HG03342 (cell line): ENCODE measurements at regions not wholly inside any gene's neighbourhood (a gene's known extent, or its start where the extent isn't known, plus 50 kb on each side); places are given as distances from the start of the nearest gene placed in this dataset.

ENCODE experiments used
- ATAC-seq: cut with Tn5 transposase; IDR thresholded peaks from one replicate; pipeline ENCODE4 v1.9.1; 2021; ENCODE audit warnings: mild to moderate bottlenecking, moderate library complexity; ENCODE audit not compliant: unreplicated experiment

DNA sequence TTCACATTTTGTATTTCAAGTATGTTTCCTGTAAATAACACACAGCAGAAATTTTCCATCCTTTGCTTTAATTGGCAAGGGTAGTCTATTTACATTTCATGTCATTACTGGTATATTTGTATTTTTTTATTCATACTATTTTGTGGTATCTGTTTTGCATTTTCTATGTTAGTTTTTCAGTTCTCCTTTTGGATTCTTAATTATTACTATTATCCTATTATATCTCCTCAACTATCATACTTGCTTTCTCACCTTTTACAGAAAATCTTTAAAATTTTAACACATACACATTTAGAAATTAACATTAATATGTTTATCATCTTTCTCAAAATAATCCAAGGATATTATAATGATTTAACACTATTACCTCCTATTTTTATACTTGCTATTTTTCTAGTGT is 918.3 kb upstream of the MAP3K7 start:
- no peak for ATAC-seq

DNA sequence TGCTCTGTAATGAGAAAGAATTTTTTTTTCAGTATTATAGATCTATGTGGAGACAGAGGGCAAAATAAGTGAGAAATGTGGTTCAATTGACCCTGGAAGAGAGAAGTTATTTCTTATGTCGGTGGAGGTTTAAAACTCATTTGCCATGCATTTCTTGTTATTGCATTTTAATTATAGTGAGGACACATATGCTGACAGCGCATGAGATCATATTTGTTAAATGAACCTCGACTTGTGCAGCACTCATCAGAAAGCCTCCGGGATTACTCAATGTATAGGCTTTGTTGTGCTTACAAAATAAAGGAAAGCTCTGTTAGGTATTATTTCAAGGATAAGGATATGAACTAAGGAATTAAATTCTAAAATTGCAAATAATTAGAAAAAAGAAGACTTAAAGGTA is 915.1 kb upstream of the MAP3K7 start:
- ATAC-seq = no peak

DNA sequence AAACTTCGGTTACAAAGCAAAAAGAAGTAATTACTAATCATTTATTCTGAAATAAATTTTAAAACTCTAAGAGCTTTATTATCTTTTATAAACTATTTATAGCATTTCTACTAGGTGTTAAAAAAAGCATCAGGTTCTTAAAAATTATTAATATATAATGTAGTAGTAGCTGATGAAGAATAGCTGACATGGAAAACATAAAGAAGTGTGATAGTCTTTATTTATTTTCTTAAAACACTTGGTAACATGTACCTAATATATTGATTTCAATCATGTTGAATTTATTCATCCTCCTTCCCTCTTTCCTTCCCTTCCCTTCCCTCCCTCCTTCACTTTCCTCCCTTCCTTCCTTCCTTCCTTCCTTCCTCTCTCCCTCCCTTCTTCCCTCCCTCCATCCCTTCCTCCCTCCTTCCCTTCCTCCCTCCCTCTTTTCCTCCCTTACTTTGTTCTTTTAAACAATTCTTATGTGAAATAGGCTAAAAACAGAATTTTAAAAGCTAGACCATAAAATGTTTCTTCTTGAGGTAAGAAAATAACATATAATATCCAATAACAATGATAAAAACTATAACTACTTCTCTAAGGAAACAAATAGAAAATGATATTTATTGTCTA is 913.9 kb upstream of the MAP3K7 start:
- no peak for ATAC-seq

DNA sequence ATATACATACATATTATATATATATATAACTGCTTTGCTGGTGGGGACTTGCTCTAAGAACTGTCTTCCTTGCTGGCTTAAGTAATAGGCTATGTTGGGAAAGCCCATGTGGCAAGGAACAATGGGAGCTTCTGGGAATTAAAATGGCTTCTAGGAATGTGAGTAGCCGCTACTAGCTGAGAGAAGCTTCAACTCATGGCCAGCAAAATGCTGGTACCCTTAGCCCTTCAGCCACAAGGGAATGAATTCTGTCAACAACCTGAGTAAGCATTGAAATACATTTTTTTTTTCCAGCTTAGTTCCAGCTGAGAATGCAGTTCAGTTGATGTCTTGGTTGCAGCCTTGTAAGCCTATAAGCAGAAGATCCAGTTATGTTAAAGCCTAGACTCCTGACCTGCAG is 911.7 kb upstream of the MAP3K7 start:
- no peak for ATAC-seq

DNA sequence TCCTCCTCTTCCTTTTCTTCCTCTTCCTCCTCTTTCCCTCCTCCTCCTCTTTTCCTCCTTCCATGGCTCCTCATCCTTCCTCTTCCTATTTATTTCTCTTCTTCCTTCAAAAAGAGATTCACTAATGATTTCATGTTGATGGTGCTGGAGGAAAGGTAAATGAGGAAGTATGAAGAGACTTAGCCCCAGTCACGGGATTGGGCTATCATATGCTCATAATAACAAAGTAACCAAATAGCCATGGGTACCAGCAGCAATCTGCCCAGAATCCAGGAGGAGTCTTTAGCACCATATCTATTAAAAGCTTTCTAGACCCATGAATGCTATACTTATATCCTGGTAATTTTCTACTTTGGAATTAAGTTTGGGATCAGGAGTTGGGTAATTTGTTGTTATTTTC is 910.9 kb upstream of the MAP3K7 start:
- no peak for ATAC-seq

DNA sequence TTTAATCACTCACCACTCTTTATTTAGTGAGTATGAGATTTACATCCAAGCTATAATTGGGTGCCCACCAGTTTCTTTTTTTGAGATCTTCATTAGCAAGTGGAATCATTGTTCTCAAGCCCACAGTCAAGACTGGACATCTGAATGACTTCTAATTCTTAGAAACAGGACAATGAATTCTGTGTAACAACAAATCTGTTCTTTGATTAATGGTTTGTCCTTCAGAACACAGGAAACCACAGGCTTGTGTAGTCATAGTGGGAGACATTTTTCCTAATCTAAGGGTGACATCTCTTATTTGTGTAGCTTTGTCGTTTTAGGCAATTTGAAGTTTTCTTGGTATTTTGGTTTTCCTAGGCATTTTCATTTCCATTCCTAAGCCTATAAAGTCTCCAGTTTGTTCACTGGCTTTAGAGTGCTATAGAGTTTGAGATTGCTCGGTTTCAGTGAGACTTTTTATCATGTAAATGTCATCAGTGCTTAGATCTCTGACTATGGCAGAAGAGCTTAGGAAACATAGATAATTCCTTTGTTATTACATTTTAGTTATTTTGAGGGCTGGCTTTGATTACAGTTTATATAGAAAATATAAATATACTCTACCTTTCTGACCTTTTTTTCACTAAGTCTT is 903.9 kb upstream of the MAP3K7 start:
- ATAC-seq = no peak

DNA sequence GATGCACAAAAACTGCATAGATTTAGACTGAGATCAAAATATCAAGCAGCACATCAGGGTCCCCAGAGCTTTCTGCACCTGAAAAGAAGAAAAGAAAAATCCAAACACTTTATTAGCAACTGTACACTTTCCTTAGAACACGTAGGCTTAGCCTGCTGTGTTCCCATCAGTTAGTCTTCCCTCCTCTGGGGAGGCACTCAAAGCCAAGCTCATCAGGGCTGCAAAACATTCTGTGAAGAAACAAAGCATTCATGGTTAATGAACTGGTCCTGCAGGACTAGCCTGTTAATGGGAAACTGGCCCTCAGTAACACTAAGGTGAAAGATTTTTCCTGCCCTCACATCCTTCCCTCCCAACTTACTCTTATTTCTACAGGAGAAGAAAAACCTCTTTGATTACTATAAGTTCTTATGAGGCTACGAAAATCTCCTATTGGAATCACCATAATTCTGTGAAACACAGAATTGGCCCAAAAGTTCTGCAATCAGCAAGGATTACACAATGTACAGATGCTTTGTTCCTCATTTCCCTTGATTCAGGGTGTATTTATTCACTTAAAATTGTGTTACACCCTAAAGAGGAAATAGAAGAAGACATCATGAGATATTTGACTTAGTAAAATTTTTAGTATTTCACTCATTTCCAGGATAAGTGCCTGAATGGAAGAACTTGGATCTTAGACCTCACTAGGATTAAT is 901.0 kb upstream of the MAP3K7 start:
- ATAC-seq = no peak

DNA sequence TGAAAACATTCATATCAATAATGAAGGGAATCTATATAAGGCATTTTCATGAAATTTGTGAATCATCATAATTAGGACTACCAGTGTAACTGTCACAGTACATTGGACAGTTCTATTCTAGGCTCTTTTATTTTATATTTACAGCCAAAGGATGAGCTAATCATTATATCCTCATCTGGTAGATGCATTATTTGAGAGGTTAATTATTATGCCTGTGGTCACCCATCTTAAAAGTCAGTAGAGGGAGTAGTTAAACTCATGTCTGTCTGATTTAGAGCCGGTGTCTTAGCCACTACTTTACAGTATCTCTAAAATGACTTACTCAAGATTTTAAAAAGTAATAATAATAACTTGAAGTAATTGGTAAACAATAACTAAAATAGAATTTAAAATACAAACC is 899.3 kb upstream of the MAP3K7 start:
- no peak for ATAC-seq

DNA sequence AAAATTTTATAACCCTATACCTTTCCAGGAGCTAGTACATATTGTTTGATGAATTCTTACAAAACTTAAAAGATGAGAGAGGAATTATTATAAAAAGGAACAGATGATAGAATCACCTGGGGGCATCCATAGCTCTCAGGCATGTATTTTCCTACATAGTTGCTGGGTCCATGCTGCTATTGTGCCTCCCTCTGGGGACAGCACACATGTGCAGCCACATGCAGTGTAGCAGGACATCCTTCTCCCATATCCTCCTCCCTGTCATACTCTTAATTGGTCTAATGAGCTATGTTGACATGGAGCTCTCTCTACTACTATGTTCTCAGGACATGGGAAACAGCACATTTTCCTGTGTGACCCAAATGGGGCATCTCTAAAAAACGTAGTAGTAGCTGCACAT is 898.2 kb upstream of the MAP3K7 start:
- no peak for ATAC-seq

DNA sequence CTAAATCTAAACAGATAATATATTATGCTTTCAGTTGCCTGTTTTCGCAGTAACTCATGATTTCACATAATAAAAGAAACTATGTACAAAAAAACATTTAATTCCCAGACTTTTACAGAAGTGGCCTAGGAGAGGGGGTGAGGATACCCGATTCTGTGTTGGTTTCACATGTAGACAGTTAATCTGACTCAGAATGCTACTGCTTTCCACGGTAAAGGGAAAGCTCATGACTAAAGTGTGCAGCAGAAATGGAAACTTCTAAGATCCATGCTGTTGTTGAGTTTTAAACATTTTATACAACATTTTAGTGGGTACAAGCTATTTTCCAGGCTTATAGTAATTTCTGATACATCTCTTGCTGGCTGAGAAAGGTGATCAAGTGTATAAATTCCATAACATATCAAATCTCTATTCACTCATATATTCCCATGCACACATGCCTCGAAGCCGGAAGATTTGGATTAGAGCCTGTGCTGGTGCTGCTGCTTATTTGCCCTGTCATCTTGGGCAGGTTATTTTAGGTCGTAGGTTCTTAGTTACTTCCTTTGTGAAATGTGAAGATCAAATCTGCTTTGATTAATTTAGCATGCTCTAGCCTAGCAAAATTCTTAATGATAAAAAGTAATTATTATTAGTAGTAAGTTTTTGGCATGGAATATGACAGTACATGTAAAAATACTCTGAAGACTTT is 896.7 kb upstream of the MAP3K7 start:
- peak; percentile 47 for ATAC-seq

DNA sequence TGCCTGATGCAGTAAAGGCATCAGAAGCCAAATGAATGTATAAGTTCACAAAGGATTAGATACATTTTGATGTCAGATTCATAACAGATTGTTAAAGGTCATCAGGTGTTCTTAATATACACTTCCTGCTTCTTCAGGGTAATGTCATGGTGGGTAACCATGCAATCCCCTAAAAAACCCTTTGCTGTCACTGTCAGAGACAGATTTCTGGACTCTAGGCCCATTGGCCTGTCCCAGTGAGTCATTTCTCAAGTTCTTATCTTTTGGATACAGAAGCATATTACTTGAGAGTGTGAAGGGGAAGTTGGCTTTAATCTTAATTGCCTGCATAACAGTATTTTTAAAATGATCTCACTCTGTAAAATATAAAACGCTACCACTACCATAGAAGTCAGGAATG is 895.6 kb upstream of the MAP3K7 start:
- peak; percentile 80 for ATAC-seq

DNA sequence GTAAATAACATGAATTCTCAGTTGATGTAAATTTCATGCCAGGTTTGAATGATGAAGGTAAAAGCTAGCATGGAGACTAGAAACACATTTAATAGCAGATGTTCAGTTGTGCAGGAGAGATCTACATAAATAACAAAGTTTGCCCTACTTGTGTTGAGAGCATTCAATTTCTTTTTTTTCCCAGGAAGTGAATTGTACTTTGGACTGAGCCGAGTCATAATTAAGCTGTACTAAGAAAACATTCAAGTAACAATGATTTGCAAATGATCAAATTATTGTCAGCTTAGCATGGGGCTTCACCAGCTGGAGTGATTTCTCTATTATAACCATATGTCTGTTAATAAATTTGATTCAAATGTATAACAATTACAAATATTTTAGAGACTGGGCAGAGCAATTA is 893.5 kb upstream of the MAP3K7 start:
- ATAC-seq = no peak

DNA sequence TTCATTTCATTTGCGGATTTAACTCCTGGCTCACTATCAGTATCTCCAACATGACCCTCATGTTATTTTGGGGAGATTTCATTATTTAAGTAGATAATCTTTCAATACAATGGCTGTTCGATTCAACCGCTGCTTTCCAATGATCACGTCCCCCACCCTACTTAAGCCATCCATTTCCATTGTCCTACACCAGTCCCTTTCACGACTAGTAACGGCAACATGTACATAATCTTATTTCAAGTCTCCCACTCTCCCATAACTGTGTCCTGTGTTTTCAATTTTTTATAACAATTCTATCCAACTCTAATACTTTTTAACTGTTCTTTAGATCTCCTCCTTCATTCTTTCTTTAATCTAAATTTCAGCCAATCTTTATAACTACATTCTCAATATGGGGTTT is 890.8 kb upstream of the MAP3K7 start:
- no peak for ATAC-seq

DNA sequence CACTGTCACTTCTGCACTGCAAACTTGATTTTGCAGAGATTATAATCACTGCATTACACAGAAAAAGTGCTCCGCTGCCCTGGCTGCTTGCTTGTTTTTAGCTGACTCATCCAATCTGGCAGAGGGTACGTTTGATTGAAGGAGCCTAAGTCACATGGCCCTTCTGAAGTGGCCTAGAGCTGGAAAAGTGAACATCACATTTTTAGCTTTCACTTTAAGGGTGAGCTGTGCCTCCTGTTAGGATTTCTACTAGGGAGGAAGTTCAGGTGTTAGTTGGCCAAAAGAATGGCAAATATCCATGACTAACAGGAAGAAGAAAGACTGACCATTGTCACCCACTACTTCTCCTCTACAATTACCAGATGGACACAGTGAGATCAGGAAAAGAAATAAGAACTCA is 889.1 kb upstream of the MAP3K7 start:
- peak; percentile 88 for ATAC-seq

DNA sequence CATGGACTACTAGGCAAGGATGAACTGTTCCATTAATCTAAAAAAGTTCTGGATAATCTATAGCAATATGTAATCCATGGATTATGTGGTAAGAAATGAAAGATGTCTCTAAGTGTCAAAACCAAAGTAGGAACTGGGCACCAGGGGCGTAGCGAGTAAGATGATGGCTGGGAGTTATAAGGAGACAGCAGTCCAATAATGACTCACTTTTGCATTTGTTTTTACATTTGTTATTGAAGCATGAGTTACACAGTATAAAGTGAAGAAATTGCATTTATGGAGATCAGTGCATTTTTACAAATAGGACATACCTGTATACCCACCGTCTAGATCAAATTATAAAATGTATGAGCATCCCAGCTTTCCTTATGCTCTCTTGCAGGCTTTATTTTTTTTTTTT is 878.5 kb upstream of the MAP3K7 start:
- no peak for ATAC-seq

DNA sequence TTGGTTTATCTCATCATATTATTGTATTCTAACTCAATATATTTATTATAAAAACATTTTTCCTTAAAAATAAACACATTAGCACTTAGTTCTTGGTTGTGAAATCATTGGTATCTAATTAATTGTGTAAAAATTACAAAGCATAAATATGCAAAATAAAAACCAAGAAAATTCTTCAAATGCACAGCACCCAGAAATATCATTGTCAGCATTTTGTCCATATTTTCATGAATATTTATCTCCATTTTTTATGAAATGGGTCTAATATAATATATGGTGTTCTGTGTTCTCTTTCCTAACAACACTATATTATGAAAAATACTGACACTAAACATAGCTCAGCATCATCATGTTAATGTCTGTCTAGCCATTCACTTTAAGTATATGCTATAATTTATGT is 877.8 kb upstream of the MAP3K7 start:
- ATAC-seq = no peak

DNA sequence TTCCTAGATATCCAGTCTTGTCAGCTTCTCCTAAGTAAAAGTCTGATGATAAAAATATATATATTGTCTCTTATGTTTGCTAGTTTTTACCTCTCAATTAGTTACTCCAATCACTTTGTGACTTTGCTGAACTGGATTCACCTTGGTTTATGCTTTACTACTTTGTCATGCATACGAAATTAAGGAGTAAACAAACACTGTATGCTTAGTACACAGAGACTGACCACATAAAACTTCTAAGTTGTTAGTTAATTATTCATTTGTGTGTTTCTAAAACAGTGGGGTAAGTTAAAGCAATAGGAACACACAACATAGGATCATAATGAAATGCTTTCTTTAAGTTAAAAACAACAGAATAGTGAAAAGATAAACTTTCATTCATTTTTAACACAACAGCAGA is 877.3 kb upstream of the MAP3K7 start:
- peak; percentile 78 for ATAC-seq

DNA sequence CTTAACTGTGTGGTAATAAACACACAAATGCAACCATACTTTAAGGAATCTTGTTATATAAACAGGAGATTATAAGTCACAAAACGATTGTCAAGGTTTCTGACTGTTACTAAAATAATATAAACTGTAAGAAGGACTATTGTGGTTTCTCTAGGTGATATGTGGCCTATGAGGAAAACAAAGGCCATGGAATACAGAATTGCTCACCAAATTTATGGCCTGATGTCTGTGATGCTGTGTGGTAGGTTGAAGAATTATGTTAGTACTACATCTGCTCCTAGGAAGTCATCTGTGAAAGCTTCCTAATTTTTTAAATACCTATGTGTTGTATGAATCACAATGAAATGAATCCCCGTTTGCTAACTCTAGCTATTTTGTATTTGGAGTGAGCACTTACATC is 875.4 kb upstream of the MAP3K7 start:
- no peak for ATAC-seq

DNA sequence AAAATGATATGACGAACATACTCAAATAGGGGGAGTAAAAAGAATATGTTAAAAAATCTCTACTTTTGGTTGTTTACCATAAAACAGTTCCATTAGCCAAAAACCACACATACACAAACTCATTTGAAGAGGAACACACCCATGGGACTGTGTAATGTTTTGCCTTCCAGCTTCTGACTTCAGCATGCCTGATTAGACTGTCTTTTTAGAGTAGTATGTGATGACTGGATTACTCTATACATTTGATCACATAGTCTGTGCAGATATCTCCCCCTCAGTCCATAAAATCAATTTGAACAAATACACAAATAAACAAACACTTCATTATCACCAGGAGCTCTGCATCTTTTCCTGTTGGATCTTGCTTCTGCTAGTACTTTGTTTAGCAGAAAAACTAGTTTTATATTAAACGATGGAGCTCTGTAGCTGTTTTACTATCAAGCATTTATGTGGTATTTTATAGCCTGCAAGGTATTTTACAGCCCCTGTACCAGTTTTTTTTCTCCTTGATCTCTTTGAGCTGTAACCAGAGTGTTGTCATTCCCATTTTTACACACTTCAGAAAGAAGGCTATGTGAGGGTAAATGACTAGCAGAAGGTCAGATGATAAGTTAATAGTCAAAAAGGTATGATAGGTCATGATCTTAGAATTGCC is 866.5 kb upstream of the MAP3K7 start:
- no peak for ATAC-seq

DNA sequence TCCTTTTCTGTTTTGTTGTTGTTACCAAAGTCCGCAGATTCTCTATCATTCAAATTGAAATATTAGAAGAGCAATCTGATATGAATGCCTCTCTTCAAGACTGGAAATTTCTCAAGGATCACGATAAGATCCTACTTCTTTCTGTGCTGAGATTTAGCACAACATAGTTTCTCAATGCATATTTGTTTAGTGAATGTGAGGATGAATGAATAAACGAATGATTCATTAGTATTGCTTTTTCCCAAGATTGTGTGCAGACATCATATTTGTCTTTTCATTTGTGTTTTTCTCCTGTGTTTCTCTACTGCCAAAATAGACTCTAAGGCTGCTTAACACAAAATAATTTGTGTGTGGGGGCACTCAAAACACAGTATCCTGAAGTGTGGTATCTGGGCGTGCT is 862.7 kb upstream of the MAP3K7 start:
- no peak for ATAC-seq

DNA sequence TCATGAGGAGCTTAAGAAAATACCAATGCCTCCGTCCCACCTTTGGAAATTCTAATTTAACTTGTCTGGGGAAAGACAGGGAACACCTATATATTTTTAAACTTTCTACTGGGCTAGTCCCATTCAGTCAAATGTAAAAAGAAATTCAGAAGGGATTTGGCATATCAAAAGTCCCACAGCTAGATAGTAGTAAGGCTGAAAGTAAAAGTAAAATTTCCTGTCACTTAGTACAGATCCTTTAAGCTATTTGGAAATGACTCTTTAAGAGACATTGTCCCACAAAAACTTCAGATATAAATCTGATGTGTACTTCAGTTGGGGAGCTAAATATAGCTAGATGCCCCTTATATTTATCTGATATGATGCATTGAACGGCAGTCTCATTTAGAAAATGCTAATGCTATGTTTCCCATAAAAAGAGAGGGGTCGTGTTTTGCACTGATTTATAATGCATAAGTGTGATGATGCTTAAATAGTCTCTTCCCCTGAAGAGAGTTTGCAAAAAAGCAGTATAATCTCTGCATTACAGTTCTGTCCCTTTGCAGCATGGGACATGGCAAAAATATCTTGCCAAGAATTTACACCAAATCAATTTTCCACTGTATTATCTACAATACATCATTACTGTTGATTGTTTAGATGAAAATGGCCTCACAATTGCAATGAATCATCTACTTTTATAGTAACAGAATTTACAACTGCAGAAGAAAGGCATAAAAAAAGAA is 860.8 kb upstream of the MAP3K7 start:
- ATAC-seq = no peak
